ENCODE measurements at regions not wholly inside any gene's neighbourhood (a gene's known extent, or its start where the extent isn't known, plus 50 kb on each side); places are given as distances from the start of the nearest gene placed in this dataset.

DNA sequence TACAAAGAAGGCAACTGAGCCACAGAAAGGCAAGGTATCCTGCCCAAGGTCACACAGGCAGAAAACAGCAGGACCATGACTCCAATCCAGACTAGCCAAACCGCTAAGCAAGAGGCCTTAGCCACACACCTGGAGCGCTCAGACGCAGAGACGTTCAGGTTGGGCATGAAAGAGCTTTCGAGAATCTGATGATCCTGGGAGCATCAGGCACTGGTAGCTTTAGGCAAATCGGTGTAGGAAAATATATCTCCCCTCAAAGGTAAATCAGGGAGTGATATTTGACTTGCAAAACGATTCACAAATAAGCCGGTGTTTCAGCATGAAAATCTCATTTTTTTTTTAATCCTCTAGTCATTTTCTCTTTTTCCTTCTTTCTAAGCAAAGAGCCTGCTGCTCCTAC lies 279.0 kb downstream of the MRTFB start:
- H3K4me3 ChIP-seq (ENCODE audit: low read depth, low read length) = no peak overlapping the region
- no peaks in the 10 kb centered on the region for H3K4me1 ChIP-seq
- no peaks in the 10 kb centered on the region for H3K27me3 ChIP-seq
- TF ChIP-seq, protein P1, sequence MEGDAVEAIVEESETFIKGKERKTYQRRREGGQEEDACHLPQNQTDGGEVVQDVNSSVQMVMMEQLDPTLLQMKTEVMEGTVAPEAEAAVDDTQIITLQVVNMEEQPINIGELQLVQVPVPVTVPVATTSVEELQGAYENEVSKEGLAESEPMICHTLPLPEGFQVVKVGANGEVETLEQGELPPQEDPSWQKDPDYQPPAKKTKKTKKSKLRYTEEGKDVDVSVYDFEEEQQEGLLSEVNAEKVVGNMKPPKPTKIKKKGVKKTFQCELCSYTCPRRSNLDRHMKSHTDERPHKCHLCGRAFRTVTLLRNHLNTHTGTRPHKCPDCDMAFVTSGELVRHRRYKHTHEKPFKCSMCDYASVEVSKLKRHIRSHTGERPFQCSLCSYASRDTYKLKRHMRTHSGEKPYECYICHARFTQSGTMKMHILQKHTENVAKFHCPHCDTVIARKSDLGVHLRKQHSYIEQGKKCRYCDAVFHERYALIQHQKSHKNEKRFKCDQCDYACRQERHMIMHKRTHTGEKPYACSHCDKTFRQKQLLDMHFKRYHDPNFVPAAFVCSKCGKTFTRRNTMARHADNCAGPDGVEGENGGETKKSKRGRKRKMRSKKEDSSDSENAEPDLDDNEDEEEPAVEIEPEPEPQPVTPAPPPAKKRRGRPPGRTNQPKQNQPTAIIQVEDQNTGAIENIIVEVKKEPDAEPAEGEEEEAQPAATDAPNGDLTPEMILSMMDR (IDR thresholded peaks at IDR 0.05; ENCODE audit: low read depth, low read length) = no peak
- no peaks in the 10 kb centered on the region for H3K36me3 ChIP-seq
- DNase-seq = no peak
- H3K9me3 ChIP-seq = no peaks in the 10 kb centered on the region

DNA sequence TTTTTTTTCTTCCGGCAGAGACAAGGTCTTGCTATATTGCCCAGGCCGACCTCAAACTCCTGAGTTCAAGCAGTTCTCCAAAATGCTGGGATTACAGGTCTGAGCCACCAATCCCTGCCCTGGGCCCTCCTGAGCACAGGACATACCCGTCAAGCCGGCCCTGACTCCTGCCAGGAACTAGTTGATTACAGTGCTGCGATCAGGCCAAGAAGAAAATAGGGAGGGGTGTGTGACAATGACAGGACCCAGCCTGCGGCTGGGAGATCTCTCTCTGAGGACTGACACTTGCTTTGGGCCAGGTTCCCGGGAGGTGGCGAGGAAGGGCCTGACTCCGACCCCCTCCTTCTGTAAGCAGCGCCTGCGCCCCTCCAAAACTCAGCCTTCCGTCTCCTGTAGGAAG lies 276.6 kb downstream of the MRTFB start:
- TF ChIP-seq, protein P1 (IDR thresholded peaks at IDR 0.05; ENCODE audit: low read depth, low read length) = no peak
- Histone ChIP-seq H3K36me3 (no peaks in the 10 kb centered on the region), H3K4me1 (no peaks in the 10 kb centered on the region), H3K4me3 (ENCODE audit: low read depth, low read length) (no peak overlapping the region), H3K9me3 (no peaks in the 10 kb centered on the region; the same call in 1 of the 2 replicates), H3K27me3 (no peaks in the 10 kb centered on the region)
- no peak for DNase-seq

DNA sequence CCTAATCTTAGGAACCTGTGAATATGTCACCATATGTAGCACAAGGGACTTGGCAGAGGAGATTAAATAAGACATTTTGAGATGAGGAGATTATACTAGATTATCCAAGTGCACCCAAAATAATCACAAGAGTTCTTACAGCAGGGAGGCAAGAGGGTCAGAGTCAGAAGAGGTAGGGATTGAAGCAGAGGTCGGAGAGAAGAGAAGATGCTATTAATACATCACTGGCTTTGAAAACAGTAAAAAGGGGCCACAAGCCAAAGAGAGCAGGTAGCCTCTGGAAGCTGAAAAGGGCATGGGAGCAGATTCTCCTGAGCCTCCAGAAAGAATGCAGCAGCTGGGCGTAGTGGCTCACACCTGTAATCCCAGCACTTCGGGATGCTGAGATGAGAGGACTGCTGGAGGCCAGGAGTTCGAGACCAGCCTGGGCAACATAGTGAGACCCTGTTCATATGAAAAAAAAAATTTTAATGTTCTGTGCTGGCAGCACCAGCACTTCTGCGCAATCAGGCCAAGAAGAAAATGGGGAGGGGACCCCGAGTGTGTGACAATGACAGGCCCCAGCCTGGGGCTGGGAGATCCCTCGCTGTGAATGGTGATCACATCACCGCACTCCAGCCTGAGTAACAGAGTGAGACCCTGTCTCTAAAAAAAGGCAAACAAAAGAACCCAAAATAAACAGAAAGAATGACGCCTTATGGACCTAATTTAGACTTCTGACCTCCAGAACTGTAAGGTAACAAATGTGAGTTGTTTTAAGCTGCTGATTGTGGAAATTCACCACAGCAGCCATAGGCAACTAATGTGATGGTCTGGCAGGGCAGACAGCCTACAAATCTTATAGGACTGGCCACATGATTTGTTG lies 275.4 kb downstream of the MRTFB start:
- Histone ChIP-seq H3K27me3 (no peaks in the 10 kb centered on the region), H3K4me3 (ENCODE audit: low read depth, low read length) (no peak overlapping the region), H3K4me1 (no peaks in the 10 kb centered on the region), H3K9me3 (no peaks in the 10 kb centered on the region; the same call in 1 of the 2 replicates), H3K36me3 (no peaks in the 10 kb centered on the region)
- TF ChIP-seq, protein P1 (IDR thresholded peaks at IDR 0.05; ENCODE audit: low read depth, low read length) = no peak
- no peak for DNase-seq

DNA sequence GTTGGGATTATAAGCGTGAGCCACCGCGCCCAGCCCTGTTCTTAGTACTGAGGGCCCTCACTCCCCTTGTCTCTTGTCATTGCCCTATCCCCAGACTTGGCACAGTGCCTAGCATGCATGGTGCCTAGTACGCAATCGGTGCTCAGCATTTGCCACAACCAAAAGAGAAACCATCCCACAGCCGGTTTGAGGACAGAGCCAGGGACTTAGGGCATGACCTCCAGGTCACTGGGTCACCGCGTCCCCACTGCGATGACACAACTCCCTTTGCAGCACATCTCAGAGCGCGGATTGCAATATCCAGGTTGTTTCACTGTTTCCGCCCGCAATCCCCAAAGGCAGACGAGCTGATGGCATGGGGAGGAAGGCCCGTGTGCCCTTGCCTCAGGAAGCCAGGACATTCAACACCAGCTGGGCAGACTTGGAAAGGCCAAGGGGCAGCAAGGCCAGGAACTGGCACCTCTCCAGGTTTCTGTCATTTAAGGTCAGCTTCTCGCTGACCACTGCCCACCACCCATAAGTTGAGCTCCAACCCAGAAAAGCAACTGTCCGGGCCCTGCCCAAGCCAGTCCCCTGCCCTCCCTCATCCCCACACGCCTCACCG lies 274.5 kb downstream of the MRTFB start:
- TF ChIP-seq, protein P1 (IDR thresholded peaks at IDR 0.05; ENCODE audit: low read depth, low read length) = no peak
- H3K36me3 ChIP-seq = no peaks in the 10 kb centered on the region
- H3K4me1 ChIP-seq = no peaks in the 10 kb centered on the region
- no peaks in the 10 kb centered on the region for H3K27me3 ChIP-seq
- no peak for DNase-seq
- H3K9me3 ChIP-seq = no peaks in the 10 kb centered on the region; the same call in 1 of the 2 replicates
- H3K4me3 ChIP-seq (ENCODE audit: low read depth, low read length) = no peak overlapping the region

DNA sequence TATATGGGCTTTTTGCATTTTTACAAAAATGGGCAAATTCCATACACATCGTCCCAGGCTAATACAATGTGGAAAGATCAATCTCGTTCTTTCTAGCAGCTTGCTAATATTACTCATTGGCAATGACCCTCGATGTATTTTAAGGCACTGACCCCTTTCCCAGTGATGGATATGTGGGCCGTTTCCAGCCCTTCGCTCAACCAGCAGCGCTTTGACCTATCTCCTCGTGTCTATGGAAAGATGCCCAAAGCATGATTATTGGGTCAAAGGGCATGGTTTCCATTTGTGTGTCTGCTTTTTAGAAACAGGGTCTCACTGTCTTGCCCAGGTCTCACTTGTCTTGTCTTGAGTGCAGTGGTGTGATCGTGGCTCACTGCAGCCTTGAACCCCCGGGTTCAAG lies 273.8 kb downstream of the MRTFB start:
- no peak for DNase-seq

More for the DNA sequence above, 273.8 kb downstream of the MRTFB start:
- no peak overlapping the region for H3K4me3 ChIP-seq (ENCODE audit: low read depth, low read length)
- TF ChIP-seq, protein P1 (IDR thresholded peaks at IDR 0.05; ENCODE audit: low read depth, low read length) = no peak
- no peaks in the 10 kb centered on the region for H3K36me3 ChIP-seq
- H3K9me3 ChIP-seq = no peaks in the 10 kb centered on the region; the same call in 1 of the 2 replicates
- no peaks in the 10 kb centered on the region for H3K4me1 ChIP-seq
- no peaks in the 10 kb centered on the region for H3K27me3 ChIP-seq
